Activated T-cell treated with anti-CD3 and anti-CD28 coated beads, Interleukin-2, amount 50 U/mL, for 48 hours (primary cell): ENCODE measurements at regions not wholly inside any gene's neighbourhood (a gene's known extent, or its start where the extent isn't known, plus 50 kb on each side); places are given as distances from the start of the nearest gene placed in this dataset.
"Not testable (repeated sequence)": the region's sequence is repeated elsewhere in the genome, so short reads cannot be mapped to it uniquely, and the experiment has no call there.

ENCODE experiments used
- DNase-seq, 2 experiments: peaks; one replicate each; pipeline ENCODE4 v3.0.0-alpha.2; 2020

DNA sequence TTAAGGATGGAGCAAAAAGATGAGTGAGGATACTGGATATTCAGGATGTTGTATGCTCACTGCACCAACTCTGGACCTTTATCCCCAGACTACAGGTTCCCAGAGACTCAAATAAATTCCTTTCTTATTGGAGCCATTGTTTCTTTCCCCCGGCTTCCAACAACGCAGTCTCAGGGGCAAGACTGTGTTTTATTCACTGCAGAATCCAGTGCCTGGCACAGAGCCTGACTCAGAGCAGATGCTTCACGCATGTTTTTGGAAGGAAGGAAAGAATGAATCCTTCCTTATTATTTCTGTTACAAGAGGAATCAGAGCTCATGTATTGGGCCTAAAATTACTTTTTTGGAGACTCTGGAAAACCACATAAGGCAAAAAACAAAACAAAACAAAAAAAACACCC lies 96.0 kb upstream of the VGLL4 start:
- no peak for DNase-seq

DNA sequence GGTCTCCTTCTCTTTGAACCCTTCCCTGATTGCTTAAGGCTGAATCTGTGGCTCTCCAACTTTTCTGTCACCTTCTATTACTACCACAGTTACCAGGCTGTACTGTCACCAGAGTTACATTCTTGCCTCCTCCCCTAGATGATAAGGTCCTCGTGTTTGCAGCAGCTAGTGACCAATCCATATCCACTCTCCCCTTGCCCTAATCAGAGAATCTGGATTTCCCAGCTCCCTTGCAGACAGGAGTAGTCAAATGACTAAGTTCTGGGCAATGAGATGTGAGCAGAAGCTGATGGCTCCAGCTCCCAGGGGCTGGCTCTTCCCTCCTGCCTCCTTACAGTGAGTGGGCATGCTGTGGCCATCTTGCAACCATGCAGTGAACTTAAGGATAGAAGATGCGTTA lies 95.4 kb upstream of the VGLL4 start:
- DNase-seq, result no peak

DNA sequence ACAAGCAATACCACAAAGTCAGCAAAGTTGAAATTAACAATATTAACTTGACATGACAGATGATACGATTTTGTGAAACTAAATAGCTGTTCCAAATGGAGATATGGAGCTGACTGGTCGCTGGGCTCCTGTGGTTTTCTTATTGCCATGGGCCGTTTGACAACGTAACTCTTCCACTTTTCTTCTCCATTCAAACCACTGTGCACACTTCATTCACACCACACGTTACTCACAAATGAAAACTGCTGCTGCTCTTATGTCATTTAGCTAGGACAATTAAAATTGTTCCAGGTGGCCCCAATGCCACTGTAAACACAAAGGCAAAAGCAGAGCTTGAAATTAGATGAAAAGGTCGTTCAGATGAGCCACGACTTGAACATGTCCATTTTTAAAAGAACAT lies 94.0 kb upstream of the VGLL4 start:
- DNase-seq, result no peak

DNA sequence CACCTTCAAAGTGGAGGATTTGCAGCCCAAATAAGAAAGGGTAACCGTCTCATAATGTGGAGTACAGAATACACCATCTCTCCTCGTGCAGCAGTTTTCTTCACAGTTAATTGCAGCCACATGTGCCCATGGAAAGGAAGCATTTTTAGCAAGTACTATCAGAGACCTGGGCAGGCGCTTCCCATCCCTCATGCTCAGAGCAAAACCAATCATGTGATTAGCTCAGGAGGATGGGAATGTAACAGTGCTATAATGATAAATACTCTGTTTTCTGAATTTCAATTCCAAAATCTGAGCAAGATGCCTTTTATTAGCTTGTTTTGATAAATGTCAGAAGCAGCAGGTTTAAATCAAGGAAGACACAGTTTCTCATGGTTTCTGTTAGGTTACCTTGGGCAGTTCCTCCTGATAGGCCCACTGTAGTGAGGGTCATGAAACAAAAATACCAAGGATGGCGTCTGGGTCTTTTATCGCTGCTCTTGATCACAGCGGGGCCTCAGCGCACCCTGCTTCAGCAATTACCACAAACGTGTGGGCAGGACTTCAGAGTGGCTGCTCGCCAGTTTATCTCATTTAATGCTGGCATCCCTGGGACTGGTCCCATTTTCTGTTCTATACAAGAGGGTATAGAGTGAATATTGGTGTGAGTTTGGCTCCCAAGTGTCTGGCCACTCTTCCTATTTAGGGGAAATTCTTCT lies 92.6 kb upstream of the VGLL4 start:
- no peak for DNase-seq

DNA sequence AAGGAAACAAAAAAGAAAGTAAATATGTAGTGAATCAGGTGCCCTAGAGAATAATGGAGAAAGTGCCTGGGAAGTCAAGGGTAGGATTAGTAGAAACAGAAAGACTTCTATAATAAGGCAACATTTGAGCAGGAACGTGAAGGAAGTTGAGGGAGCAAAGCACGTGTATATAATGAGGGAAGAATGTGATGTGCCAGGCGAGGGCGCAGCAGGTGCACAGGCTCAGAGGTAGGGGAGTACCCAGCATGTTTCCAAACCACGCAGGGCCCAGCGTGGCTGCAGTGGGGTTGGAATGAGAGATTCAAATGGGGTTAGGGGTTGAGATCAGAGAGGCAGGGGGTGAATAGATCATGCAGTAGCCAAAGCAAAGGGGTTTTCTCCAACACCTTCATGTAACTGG lies 91.9 kb upstream of the VGLL4 start:
- DNase-seq, result no peak

DNA sequence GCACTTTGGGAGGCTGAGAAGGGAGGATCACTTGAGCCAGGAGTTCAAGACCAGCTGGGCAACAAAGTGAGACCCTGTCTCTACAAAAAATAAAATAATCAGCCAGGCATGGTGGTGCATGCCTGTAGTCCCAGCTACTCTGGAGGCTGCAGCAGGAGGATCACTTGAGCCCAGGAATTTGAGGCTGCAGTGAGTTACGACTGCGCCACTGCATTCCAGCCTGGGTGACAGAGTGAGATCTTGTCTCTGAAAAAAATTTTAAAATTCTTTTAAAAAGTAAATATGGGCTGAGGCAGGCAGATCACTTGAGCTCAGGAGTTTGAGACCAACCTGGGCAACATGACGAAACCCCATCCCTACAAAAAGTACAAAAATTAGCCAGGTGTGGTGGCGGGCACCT lies 91.4 kb upstream of the VGLL4 start:
- not testable (repeated sequence) for DNase-seq

DNA sequence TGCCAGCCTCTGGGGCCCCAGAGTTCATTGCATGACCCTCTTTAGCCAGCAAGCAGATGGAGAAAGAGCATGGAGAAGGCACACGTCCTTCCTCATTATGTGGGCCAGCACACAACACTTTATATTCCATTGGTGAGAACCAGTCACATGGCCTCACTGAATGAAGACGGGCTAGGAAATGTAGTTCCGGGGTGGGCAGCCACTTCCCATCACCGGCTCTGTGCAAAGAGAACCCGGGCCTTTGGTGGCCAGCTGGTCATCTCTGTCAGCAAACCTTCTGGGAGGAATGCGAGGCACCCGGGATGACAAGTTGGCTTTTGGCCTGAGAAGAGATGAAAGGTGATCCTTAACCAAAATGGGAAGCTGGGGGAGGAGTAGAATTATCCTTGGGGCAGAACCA lies 90.2 kb upstream of the VGLL4 start:
- no peak for DNase-seq

DNA sequence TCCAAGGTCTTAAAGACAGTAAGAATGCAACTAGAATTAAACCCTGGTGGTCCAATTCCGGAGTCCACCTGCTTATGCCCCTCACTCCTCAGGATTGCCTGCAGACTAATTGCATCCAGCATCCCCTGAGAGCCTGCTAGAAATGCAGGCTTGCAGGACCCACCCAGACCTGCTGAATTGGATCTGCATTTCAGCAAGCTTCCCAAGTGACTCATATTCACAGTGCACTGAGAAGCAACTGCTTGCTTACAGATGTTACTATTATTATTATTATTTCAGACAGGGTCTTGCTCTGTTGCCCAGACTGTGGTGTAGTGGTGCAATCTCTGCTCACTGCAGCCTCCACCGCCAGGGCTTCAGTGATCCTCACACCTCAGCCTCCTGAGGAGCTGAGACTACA lies 83.5 kb upstream of the VGLL4 start:
- no peak for DNase-seq

DNA sequence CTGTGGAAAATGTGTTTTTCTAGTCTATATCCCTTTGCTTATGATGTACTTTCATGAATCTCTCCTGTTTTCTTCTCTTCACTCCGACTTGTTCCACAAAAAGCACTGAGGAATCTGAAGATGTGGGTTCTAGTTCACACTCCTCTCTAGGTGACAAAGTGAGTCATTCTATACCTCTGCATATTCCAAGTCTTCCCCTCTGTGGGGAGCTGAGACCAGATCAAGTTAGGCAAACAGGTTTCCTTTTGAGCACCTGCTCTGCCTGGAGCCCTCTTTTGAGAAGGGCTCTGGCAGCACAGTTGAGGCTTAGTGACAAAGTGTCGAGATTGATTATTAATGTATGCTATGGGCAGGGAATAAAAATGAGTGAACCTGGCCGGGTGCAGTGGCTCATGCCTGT lies 82.4 kb upstream of the VGLL4 start:
- DNase-seq, result no peak

DNA sequence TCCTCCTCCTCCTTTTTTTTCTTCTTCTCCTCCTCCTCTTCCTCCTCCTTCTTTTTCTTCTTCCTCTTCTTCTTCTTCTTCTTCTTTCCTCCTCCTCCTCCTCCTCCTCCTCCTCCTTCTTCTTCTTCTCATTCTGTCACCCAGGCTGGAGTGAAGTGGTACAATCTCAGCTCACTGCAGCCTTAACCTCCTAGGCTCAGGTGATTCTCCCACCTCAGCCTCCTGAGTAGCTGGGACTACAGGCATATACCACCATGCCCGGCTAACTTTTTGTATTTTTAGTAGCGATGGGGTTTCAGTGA lies 81.6 kb upstream of the VGLL4 start:
- DNase-seq, result not testable (repeated sequence)

DNA sequence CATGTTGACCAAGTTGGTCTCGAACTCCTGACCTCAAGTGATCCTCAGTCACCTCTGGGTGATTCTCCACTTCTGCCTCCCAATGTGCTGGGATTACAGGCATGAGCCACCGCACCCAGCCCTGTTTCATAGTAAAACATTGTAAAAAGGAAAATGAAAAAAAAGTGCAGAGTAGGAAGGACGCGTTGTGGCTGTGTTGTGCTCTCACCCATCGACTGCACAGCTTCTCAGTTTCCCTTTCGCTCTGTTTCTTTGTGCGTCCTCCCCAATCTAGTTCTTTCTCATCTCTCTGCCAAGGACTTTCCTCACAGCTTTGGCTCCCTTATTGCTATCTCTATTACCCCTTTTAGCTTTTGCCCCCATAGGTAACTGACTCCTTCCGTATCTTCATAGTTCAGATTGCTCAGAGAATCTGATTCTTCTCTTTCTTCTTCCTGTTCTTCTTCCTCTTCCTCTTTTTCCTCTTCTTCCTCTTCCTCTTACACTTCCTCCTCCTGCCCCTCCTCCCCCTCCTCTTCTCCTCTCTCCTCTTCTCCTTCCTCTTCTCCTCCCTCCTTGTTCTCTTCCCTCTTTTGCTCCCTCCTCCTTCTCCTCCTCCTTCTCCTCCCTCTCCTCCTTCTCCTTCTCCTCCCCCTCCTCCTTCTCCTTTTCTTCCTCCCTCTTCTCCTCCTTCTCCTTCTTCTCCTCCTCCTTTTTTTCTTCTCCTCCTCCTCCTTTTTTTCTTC lies 81.1 kb upstream of the VGLL4 start:
- DNase-seq, result peak in 1 of 2 experiments; percentile 22

DNA sequence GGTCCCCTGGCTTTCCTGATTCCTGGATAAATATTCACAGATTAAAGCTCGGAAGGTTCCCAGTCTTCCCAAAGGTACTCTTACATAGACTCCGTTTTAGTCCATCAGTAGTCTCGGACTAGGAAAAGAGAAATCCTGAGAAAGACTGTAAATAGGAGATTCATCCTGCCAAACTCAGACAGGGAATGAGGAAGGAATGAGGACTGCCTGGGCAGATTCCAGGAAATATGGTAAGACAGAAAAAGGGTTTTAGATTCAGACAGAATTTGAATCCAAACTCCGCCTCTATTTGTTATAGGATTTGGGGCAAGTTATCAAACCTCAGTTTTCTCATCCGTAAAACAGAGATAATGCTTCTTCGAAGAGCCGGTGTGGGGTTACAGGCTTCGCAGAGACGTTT lies 77.8 kb upstream of the VGLL4 start:
- DNase-seq, result no peak

DNA sequence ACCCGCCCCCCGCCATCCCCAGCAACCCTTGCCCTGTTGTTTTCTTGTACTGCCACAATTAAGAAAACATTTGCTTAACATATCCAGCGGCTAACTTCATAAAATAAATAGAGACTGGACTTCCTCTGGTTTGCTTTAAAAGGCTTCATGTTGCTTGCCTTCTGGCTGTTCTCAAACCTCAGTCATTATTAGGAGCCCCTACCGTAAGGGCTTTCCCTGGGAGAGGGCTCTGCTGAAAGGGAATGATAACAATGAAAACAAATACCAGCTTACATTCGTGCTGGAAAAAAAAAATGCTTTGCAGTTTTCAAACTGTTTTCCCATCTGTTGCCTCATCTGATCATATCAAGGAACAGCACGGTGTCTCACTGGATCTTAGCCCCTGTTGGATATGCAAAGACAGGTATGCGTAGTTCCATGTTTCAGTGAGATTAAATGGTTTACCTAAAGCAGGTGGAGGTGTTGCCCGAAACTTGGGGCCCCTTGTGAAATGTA lies 77.2 kb upstream of the VGLL4 start:
- no peak for DNase-seq

DNA sequence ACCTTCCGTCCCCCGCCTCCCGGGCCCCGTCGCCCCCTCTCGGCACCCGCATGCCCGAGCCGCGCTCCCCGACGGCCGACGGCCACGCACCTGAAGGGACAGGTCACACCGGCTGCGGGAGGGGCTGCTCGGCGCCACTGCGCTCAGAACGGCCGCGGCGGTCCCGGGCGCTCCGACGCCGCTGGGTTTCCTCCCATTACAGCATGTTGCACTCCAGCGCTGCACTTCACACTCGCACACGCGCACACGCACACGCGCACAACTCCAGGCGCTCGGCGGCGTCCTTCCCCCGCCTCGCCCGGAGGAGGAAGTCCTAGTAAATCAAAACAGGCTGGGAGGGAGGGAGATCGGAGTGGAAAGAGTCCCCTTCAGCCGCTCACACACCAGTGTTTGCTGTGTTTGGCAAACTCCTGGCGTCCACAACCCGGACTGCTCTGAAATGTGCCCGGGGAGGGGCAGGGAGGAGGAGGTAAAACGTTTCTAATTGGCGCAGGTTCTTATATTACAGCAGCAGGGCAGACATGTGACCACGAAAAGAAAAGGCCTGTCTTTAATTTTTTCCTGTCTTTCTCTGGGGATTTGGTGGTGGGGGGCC lies 76.7 kb upstream of the VGLL4 start:
- DNase-seq, result peak; percentile 68 to 71

DNA sequence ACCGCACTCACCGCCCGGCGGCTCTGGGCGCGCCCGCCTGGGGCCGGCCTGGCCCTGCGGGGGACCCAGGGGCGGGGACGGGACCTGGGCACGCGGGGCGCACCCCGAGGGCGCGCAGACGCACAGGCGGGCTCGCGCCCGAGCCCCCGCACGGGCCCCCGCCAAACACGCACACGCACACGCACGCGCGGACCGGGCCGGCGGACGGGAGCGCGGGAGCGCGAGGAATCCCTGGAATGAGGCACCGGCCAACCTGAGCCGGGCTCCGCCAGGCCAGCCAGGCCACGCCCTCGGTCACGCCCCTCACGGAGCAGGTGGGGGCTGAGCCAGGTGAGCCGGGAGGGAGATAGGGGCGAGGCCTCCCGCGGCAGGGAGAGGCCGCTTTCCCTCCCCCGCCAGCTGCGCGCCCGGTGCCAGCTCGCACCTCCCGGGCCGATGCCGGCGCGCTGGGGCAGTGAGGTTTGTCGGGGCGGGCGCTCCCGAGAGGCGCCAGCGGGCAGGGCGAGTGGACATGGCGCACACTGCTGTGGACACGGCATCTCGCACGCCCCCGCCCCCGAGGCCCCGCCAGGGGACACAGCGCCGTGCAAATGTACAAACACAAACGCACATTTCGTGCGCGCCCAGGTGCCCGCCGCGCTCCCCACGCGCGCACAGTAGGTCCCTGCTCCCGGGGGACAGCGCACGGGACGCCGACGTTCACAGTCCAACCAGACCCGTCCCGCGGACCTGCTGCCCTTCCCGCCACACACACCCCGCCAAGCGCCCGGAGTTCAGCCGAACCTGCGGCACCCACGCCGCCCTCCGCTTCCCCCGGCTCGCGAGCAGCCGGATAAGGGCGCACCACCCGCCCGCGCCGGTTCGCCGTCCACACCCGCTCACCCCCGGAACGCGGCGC lies 75.9 kb upstream of the VGLL4 start:
- DNase-seq, result peak; percentile 72 to 80

DNA sequence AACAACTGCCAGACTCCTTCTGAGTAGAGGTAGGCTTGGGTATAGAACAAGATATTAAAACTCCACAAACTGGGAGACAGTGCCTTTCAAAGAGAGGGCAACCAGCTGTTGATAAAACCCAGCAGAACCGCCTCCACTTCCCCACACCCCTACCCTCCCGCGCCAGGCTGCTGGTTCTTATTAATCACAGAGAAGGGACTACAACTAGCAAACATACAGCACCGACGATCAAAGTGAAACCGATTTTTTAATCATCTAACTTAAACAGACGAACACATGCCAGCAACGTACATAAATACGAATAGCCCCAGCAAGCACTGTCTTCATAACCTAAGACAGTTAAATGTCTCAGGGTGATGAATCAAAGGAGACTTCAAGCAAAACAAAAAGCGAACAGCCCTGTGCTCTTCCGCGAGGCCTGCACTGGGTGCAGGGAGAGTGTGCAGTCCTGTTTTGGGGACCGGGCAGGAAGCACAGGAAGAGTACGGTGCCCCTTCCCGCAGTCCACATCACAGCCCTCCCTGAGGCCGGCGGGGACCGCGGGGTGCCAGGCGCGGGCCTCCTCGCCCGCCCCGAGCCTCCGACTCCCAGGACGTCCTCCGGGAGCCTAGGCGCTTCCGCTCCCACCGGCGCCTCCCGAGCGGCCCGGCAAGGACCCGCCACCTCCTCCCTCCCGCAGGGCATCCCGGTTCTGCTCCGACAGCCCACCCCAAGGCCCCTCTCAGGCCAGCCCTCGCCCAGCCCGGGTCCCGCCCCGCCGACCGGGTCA lies 75.1 kb upstream of the VGLL4 start:
- peak; percentile 67 to 68 for DNase-seq

DNA sequence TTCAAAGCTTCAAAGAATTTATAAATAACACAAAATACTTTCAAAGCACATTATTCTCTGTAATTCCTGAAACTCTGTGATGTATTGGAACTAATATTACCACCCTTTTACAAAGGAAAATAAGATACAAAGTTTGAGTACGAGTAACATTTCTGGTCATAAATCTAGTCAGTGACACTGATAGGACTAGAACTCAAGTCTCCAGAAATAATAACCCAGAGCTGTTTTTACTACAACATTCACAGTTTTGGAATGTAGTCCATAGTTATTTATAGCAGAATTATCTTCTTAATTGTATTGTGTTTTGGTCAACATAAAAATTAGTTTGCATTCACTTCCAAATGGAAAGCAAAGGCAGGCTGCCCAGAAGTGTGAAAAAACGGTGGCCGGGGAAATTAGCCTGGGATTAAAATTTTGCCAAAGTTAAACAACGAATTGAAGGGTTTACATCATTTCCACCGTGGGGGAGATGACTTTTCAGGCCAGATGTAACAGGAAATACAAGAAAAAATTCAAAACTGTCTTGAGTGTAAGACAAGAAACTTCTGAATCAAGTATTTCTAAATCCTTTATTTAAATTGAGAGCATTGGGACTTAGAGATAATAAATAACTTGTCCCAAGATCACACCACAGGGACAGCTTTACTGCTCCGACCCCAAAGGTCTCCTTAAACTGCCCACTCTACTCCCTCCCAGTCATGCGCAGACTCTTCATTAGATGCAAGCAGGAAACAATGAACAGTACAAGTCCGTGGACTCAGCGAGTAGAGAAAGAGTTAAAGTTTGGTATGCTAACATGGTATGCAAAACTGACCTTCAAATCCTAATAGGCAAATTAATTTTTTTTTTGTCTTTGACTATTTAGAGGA lies 74.3 kb upstream of the VGLL4 start:
- no peak for DNase-seq

DNA sequence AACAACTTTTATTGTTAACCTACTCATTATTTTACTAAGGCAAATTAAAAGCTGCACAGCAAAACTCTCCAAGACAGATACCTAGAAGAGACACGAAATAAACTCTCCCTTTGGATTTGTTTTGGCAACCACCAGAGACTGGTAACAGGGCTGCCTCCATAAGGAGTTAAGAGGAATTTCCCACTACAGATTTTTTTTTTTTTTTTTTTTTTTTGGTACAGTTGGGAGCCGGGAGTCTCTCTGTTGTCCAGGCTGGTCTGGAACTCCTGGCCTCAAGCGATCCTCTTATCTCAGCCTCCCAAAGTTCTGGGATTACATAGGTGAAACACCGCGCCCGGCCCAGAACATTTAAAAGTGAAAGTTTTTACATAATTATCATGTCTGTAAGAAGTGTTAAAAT lies 73.6 kb upstream of the VGLL4 start:
- no peak for DNase-seq

DNA sequence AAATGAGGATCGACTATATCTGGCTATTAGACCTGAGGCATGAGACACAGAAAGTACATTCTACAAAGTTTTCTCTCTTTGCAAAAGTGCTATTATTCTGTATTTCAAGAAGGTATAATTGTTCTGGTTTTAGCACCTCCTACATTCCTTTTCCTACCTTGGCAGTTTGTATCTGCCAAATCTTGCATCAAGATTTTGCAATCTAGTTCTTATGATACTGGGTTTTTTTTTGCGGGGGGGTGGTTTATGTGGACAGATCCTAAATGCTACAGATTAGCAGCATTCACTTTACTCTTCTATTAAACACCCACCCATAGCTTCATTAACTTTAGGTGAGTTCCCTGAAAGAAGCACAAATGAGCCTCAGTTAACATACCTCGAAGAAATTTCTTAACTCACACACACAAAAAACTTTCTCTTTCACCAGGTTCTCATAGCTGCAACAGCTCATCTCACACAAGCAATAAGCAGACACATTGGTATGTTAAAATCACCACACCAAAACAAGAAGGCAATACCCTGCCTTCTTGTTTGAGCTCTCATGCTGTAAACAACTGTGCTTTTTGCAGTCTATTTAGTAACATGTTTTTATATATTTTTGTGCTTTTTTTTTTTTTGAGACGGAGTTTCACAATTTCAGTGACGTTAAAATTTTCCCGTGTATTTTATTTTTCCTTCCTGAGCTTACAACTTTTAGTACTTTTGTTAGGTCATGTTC lies 73.0 kb upstream of the VGLL4 start:
- DNase-seq, result no peak

DNA sequence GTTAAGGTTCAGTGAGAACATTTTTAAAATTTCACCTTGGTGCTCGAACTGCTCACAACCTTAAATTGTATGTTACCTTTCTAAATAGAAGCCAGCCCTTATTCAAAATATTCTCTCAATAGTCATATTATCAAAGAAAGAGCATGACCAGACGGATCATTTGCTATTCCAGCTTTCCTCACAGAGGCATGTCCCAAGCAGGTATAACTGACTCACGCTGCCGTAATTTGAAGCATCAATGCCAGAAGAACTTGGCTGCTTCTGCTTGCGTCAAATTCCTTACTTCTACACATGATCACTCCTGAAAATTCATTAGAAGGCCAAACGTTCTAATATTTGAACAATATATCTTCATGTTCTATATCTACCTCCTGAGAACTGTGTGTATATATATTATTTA lies 69.5 kb upstream of the VGLL4 start:
- no peak for DNase-seq

DNA sequence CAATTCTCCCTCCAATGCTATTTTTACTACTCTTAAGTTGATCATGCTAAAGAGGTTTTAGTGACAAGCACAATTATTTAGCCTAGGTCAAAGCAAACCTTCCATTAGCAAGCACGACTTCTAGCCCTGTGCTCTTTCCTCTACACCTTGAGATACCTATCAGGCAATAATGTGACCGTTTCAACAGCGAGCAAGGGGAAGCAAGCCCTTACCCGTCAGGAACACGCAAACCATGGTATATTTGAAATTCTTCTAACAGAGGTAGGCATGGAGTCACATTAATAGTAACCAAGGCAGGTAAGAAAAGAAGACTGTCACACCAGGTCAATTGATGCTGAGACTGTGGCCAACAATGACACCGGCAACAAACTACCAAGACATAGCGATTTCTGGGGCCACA lies 68.9 kb upstream of the VGLL4 start:
- DNase-seq, result no peak
